GM19452 (cell line): ENCODE measurements at regions not wholly inside any gene's neighbourhood (a gene's known extent, or its start where the extent isn't known, plus 50 kb on each side); places are given as distances from the start of the nearest gene placed in this dataset.
"Not testable (repeated sequence)": the region's sequence is repeated elsewhere in the genome, so short reads cannot be mapped to it uniquely, and the experiment has no call there.

Experiments
- ATAC-seq: cut with Tn5 transposase; IDR thresholded peaks from one replicate; pipeline ENCODE4 v1.9.1; 2021; ENCODE audit not compliant: unreplicated experiment

DNA sequence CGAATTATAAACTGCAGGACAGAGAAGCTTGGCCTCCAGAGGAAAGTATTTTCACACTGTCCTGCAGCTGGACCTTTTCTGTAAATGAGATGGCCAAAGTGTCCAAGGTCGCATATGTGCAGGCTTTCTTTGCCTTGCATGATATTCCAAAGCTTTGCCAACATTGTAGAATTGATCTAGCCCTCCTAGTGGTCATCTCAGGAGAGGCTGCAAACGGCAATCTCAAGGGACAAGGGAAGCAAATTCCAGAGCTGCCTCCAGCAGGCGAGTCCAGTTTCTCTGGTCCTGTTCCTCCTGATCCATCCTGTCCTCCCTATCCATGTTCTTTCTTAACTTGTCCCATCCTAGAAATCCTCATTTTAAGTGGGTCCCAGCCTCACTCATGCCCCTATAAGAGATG, 373.4 kb upstream of the PCDH15 start:
- ATAC-seq, result no peak

DNA sequence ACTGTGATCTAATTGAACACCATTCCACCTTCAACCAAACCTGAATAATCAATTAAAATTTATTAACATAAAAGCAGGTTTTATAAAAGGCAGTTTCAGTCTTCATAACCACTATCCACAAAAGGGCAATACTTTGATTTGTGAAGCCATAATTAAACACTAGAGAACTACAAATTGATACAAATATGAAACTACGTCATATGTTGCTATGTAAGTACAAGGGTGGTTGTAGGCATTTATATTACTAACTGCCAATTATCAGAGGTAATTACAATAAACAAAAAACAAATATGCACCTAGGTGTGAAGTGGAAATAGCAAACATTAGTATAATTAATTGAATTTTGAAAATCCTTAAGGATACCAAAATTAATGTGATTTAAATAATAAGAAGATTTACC, 368.5 kb upstream of the PCDH15 start:
- ATAC-seq, result no peak

DNA sequence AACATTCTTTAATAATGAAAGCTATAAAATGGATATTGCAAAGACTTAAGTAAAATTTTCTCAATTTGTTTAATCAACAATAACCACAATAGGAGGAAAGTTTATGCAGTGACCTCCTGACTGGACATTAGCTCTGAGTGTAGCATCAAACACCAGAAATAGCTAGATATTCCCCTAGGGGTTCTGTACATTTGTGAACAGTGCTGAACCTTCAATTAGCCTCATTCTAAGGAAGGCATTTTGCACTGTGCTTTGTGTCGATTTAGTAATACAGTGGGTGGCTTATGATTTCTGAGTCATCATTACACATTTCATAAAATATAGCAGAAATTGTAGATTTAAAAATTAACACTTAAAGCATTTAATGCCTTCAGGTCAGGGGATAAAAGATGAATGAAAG, 367.3 kb upstream of the PCDH15 start:
- no peak for ATAC-seq

DNA sequence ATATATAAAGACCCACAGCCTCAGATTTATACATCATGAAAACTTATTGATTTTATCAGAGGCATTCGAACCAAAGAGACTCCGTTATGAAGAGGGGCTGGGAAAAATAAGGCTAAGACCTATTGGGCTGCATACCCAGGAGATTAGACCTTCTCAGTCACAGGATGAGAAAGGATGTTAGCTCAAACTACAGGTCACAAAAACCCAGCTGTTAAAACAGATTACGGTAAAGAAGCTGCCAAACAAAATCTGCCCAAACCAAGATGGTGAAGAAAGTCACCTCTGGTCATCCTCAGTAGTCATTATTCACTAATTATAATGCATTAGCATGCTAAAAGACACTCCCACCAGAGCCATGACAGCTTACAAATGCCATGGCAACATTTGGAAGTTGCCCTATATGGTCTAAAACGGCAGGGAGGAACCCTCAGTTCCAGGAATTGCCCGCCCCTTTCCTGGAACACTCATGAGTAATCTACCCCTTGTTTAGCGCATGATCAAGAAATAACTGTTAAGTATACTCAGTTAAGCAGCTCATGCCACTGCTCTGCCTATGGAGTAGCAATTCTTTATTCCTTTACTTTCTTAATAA, 362.5 kb upstream of the PCDH15 start:
- no peak for ATAC-seq

DNA sequence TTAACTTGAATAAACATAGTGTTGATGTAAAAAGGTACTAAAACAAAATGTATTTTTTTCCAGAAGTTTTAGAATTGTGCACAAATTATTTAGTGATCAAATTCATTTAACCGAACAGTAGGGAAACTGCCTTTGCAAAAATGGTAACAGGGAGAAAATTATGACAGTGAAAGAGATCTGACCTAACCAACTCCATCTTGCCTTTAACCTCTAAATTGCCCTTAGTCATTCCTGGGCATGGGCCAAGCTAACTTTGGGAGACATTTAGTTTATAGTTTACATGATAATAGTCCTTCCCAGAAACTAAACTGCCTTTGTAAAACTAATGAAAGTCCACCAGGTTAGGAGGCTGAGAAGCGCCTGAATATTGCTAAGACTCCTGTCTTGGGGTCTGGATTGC, 361.3 kb upstream of the PCDH15 start:
- not testable (repeated sequence) for ATAC-seq

DNA sequence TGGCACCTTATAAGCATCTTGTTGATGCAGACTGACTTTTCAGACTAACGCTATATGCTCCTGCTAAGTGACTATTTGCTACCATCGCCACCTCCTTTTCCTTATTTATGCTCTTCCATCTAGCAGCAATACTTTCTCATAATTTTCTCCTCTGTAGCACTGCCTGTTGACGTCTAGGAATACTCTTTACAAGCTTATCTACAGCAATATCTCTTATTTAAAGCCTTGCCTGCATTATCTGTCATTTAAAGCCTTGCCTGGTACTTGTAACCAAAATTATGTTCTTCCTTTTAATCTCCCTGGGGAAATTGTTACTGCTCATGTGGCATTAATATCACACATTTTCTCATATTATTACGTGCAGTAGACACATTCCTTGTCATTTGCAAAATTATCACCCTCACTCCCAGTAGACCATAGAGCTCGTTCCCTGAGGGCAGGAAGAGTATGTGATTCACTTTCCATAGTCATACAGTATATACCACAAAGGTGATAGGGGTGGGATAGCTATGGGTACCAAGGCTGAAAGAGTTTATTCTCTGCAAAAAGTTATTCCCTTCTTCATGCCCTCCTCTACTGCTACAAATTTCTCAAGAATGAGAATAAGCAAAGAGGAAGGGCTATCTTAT, 359.7 kb upstream of the PCDH15 start:
- no peak for ATAC-seq

DNA sequence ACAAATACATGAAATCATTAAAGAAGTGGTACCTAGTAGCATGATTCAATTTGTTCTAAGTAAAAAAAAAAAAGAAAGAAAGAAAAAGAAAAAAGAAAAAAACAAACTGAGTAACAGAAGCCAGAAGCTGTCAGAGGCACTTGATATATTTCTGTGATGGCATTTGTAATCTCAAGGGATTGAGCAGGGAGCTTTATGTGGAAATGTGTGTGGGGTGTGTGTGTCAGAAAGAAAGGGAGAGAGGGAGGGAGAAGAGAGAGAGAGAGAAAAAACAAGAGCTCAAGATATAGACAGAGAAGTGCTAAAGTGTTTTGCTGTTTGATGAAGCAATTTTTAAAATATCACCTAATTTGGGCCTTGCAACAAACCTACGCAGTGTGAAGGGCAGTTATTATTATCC, 357.6 kb upstream of the PCDH15 start:
- ATAC-seq, result no peak

DNA sequence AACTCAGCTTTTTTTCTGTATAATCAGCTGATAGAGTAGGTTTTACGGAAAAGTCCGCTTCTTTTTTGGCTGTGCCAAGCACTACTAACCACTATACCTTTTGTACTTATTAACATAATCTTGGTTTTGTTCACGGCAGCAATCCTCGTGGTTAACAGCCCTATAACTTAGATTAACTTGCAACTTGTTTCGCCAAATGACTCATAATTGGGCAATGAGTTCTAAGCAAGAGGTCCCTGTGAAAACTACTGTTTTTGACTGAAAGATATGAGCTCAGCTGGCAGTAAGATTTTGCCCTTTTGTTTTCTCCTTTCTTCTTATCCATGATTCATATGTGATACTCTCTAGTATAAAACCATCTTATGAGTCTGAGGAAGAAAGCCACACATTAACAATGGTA, 345.0 kb upstream of the PCDH15 start:
- no peak for ATAC-seq

DNA sequence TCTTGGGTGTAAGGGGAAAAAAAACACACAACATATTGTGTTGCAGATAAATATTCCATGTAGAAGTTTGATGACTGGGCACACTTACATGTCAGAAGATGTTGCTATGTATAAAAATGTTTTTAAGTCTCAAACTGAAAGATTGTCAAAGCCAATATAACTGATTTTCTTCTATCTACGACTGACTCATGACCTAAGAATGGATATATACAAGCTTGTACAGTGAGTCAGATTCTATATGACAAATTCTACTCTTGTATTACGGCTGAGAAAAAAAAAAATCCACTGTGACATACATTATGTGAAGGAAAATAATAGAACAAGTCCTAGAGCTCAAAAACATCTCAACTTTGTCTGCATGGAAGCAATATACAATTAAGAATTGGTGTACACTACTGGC, 343.0 kb upstream of the PCDH15 start:
- ATAC-seq, result no peak

DNA sequence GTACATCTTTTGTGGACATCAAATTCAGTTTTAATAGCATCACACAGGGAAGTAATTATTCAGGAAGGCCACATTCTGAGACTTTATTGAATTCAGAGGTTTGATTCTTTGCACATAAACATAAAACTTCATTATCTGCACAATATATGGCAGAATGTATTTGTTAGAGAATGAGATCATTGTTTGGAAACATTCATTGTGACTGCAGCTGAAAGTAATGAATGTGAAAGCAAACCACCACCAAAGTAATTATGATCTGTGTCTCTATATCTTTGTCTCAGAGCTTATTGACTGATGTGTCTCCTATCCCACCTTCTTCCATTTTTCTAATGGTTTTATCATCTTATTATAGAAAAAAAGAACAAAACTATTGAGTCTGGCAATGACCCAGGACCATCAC, 340.9 kb upstream of the PCDH15 start:
- ATAC-seq, result no peak

DNA sequence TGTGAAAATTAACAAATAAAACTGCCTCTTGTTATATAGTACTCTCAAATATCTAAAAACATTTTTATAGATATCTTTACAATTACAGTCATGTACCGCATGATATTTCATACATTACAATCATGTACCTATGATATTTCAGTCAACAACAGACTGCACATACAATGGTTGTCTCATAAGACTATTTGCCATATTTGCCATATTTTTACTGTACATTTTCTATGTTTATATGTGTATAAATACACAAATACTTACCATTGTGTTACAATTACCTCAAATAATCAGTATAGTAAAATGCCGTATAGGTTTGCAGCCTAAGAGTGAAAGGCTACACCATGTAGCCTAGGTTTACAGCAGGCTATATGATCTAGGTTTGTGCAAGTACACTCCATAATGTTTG, 336.0 kb upstream of the PCDH15 start:
- ATAC-seq, result no peak

DNA sequence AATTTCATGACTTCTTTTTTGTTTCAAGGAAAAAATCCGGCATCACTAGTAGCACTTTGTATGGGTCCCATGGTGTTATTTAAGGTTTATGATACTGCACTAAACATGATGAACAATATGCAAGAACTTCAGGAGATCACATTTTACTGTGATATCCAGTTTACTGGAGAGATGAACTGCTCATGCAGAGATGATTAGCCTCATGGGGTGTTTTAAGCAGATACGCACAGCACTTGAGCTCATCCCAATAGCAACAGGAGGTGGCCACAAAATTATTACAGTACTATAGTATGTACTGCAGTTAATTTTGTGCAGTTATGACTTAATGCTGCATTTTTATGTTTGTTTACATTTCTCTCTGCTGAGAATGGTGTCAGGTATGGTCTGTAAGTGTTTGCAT, 303.7 kb upstream of the PCDH15 start:
- ATAC-seq, result no peak

DNA sequence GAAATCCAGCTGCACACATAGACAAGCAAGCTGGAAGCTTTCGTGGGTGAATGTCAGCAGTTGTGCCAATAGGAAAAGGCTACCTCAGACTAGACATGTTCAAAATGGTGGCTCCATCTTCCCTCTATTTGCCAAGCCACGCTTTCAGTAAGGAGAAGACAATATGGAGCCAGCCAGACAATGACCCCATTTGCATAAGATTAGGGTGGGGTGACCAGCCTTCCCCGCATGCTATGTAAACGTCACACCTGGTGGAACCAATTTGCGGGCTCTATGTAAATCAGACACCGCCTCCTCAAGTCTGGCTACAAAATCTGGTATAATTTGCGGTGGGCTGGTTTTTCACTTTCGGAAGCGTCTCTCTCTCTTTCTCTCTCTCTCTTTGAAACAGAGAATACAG, 297.4 kb upstream of the PCDH15 start:
- ATAC-seq, result no peak

DNA sequence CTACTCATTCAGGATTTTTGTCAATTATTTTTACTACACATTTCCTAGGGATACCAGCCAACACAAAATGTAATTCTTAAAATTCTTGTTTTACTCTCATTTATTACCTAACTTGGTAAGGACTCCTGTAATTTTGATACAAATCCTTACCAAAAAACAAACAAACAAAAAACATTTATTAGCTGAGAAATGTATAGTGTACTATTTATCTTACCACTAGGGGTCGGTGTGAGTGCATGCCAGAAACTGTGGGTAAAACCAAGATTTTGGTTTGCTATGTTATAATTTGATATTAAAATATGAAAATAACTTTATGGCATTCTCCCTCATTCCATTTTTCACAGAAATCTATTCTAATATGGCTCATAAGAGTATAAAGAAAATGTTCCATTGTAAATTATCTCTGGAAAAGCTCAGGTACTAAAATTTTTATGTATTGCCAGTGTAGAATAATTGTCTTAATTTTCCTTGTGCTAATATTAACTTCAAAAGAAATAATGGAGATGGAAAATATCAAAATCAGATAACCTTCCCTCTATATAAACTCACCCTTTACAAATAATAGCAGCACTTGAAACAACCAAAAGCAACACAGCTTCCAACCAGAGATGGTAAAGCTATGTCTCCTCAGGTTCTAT, 290.8 kb upstream of the PCDH15 start:
- no peak for ATAC-seq

DNA sequence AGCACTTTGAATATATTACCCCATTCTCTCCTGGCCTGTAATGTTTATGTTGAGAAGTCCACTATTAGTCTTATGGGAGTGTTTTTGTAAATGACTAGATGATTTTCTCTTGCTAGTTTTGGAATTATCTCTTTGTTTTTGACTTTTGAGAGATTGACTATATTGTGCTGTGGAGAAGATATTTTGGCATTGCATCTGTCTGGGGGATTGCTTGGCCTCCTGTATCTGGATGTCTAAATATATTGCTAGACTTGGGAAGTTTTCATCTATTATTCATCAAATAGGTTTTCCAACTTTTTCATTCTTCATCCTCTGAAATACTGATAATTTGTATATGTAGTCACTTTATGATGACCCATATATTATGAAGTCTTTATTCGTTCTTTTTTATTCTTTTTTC, 277.1 kb upstream of the PCDH15 start:
- ATAC-seq, result no peak

DNA sequence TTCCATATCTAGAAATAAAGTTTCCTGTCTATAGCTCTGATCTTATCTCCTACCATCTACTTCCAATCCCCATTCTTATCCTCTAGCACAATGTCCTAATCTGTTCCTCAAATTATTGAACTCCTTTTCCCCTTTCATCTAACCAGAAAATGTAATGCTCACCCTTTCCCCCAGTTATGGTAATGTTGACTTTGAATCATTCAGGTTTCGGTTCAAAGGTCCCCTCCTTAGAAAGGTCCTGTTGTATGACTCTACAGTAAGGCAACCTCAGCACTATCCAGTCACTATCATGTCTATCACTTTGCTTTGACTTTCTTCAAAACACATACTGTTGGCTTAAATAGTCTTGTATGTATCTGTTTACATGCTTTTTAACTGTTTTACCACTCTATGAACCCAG, 264.2 kb upstream of the PCDH15 start:
- ATAC-seq, result no peak

DNA sequence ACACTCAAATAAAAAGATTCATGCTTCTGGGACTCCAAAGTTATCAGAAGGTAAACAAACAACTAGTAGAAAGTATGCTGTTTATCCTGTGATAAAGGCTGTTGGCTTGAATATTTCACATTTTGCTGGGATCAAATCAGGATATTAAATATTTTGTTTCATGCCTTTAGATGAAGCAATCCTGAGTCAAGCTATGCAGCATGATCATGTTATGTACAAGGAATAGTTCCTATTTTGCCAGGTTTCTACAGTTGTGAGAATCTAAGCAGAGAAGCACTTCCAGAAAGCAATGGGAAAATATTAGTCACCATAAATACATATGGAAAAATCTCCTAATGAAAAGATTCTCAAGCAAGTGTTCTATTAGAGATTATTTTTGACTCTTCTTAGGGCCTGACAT, 262.8 kb upstream of the PCDH15 start:
- no peak for ATAC-seq

DNA sequence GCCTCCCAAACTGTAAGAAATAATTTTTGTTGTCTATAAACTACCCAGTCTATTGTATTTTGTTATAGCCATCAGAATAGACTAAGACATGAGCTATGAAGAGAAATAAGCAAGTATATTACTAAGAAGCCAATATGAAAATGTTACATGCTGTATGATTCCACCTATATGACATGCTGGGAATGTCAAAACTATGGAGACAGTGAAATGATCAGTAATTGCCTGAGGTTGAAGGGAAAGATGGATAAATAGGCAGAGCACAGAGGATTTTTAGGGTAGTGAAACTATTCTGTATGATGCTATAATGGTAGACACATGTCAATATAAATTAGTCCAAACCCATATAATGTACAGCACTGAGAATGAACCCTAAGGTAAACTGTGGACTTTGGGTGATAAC, 261.3 kb upstream of the PCDH15 start:
- ATAC-seq, result no peak

DNA sequence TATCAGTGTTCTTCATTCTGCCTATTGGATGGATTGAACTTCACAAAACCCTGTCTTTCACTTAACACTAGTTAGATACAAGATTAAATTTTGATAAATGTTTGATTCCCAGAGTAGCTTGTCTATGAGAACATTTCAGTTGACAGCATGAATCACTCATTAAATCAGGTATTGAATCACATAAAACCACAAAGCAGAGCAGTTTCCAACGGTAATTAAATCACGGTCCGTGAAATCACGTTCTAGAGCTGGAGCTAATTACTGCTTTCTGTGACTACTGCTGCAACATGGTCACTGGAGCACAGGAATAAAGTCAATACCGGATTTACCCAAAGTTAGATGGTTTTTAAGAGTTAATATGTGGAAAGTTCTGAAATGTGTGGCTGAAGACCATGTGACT, 257.8 kb upstream of the PCDH15 start:
- no peak for ATAC-seq

DNA sequence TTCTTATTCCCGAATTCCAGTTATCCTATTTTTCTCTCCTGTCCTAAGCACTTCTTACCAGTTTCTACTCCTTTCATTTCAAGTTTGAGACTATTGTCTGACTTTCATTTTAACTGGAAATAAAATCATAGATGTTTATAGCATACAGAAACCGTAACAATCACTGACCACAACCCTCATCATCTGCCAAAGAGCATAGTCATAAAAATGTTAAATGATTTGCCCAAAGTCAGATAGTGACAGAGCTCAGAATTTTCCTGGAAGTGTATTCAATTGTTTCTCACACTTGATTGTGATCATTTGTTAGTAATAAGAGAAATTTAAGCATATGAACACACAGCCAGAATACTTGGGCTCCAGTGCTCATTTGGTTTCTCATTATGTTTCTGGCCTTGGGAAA, 250.5 kb upstream of the PCDH15 start:
- no peak for ATAC-seq

DNA sequence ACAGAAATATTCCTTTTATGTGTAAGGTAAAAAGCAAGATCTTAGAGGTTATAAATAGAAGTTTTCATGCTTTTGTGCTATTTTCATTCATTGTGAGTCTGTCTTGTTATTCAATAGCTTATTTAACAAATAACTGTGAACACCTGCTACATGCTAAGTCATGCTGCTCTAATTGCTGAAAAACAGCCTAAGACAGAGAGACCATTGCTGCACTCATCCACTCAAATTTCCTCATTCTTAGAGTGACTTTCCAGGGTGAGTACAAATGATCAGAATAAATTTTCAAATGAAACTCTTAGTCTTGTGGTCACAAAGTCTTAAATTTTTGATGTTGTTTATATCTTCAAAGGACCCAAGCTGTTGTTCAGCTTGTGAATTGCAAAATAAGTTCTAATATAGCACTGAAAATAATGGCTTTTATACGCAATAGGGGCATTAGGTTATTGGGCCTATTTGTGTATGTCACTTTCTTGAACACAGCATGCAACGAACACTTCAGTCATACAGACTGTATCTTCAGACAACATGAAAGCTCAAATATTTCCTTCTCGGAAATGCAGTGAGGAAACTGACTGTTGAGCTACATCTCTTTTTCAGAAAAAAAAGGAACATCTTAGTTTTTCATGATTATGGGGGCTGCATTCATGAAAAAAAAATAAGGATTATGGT, 247.9 kb upstream of the PCDH15 start:
- no peak for ATAC-seq

DNA sequence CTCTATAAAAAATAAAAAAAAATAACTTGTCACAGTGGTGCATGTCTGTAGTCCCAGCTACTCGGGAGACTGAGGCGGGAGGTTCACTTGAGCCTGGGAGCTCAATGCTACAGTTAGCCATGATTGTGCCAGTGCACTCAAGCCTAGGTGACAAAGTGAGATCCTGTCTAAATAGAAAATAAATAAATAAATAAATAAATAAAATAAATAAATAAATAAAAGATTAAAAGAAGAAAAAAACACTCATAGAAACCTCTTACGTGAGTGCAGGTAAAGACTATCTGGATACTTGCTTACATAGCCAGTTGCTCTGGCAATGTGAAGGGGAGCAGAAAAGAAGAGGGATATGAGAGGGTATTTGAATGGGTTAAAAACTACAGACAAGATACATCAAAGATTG, 242.5 kb upstream of the PCDH15 start:
- no peak for ATAC-seq
